ENCODE measurements at regions not wholly inside any gene's neighbourhood (a gene's known extent, or its start where the extent isn't known, plus 50 kb on each side); places are given as distances from the start of the nearest gene placed in this dataset.

DNA sequence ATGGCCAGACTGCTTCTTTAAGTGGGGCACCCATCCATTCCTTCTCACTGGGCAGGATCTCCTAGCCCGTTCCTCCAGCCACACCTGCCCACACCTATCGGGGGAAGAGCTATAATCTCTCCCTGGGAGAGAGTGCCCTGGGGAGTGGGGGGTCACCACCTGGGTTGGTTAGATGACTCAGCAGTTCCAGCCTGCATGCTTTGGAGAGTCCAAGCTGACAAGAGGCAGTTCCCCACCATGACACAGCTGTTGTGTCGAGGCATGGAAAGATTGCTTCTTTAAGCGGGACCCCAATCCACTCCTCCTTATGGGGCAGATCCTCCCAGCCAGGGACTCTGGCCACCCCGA lies 52.6 kb upstream of the PPFIA2 start:
- Histone ChIP-seq H3K27ac (peak overlapping the region; percentile 58 to 61), H3K27me3 (no peaks in the 10 kb centered on the region), H3K9me3 (no peaks in the 10 kb centered on the region), H3K36me3 (no peaks in the 10 kb centered on the region), H3K4me3 (no peak overlapping the region), H3K4me1 (peaks cover 0 to 29% (median 6%) of the 10 kb centered on the region in 4 donors)
- intact Hi-C loops (cut with DNase I; ENCODE audit: low total_unique reads) = no loop called here
- TF ChIP-seq, protein P1, sequence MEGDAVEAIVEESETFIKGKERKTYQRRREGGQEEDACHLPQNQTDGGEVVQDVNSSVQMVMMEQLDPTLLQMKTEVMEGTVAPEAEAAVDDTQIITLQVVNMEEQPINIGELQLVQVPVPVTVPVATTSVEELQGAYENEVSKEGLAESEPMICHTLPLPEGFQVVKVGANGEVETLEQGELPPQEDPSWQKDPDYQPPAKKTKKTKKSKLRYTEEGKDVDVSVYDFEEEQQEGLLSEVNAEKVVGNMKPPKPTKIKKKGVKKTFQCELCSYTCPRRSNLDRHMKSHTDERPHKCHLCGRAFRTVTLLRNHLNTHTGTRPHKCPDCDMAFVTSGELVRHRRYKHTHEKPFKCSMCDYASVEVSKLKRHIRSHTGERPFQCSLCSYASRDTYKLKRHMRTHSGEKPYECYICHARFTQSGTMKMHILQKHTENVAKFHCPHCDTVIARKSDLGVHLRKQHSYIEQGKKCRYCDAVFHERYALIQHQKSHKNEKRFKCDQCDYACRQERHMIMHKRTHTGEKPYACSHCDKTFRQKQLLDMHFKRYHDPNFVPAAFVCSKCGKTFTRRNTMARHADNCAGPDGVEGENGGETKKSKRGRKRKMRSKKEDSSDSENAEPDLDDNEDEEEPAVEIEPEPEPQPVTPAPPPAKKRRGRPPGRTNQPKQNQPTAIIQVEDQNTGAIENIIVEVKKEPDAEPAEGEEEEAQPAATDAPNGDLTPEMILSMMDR (IDR thresholded peaks at IDR 0.05) = no peak
- no peak for DNase-seq

GRCh38 chr12:81811061-81811777 lies 52.1 kb upstream of the PPFIA2 start:
- peak overlapping the region; percentile 58 to 61 for H3K27ac ChIP-seq
- H3K36me3 ChIP-seq = no peaks in the 10 kb centered on the region
- peaks cover 0 to 29% (median 6%) of the 10 kb centered on the region in 4 donors for H3K4me1 ChIP-seq
- DNase-seq = peak; percentile 31 to 68
- no peaks in the 10 kb centered on the region for H3K9me3 ChIP-seq
- TF ChIP-seq, protein P1 (IDR thresholded peaks at IDR 0.05) = no peak
- H3K4me3 ChIP-seq = no peak overlapping the region
- intact Hi-C loops (cut with DNase I; ENCODE audit: low total_unique reads) = no loop called here
- no peaks in the 10 kb centered on the region for H3K27me3 ChIP-seq

- peak overlapping the region; percentile 58 to 61 for H3K27ac ChIP-seq
- DNase-seq = no peak
- no peaks in the 10 kb centered on the region for H3K9me3 ChIP-seq
- no peaks in the 10 kb centered on the region for H3K27me3 ChIP-seq
- no peak overlapping the region for H3K4me3 ChIP-seq
- intact Hi-C loops (cut with DNase I; ENCODE audit: low total_unique reads) = no loop called here
- TF ChIP-seq, protein P1 (IDR thresholded peaks at IDR 0.05) = no peak
- H3K36me3 ChIP-seq = no peaks in the 10 kb centered on the region
- peaks cover 0 to 29% (median 6%) of the 10 kb centered on the region in 4 donors for H3K4me1 ChIP-seq
Measured at GRCh38 chr12:81809829-81810595, 50.9 kb upstream of the PPFIA2 start.

DNA sequence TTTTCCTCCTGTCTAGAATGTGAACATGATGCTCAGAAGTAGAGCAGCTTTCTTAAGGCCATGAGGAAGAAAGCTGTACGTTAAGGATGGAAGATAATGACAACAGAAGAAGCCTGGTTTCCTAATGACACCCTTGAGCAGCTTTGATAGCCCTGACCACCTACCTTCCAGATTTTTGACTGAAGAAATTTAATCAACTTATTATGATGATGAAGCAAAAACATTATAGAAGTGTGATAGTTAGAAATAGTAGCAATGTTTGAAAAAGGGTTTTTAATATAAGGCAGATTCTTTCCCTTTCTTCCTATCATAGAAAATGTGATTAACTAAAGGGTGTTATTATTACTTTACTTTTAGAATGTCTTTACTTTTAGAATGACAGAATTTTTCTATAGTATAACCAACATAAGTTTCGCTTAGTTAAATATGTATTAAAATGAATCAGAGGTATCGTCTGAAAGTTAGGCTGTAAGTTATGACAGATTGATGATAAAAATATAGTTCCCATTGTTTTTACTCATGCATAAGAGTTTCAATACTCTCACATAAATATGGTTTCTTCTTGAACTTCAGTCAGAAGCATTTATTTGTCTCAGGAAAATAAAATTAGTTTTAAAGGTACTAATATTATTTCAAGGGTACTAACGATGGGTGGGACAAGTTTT lies 50.1 kb upstream of the PPFIA2 start:
- DNase-seq = no peak
- intact Hi-C loops (cut with DNase I; ENCODE audit: low total_unique reads) = no loop called here
- Histone ChIP-seq H3K4me1 (peaks cover 0 to 29% (median 6%) of the 10 kb centered on the region in 4 donors), H3K27me3 (no peaks in the 10 kb centered on the region), H3K27ac (peak overlapping the region; percentile 58 to 61), H3K9me3 (no peaks in the 10 kb centered on the region), H3K36me3 (no peaks in the 10 kb centered on the region), H3K4me3 (no peak overlapping the region)
- TF ChIP-seq, protein P1 (IDR thresholded peaks at IDR 0.05) = no peak
